Mesothelial cell of epicardium (in vitro differentiated cells): ENCODE measurements at regions not wholly inside any gene's neighbourhood (a gene's known extent, or its start where the extent isn't known, plus 50 kb on each side); places are given as distances from the start of the nearest gene placed in this dataset.
A peak's percentile ranks its signal among the peaks of the same experiment; 100 is the strongest.

Experiments used
- DNase-seq, 2 experiments: peaks; one replicate each; pipeline ENCODE4 v3.0.0; 2021; ENCODE audit warnings: low spot score in 2 of 2; ENCODE audit not compliant: unreplicated experiment in 2 of 2
- H3K27ac Mint-ChIP-seq: 2 replicates; pipeline ENCODE4 v1.8.0; 2021; ENCODE audit warnings: mixed read lengths
- H3K27me3 Mint-ChIP-seq: 2 replicates; pipeline ENCODE4 v1.8.0; 2021; ENCODE audit warnings: low read depth, mixed read lengths
- H3K36me3 Mint-ChIP-seq: 2 replicates; pipeline ENCODE4 v1.8.0; 2021; ENCODE audit warnings: mixed read lengths
- H3K4me1 Mint-ChIP-seq: 2 replicates; pipeline ENCODE4 v1.8.0; 2021; ENCODE audit warnings: mixed read lengths
- H3K4me3 Mint-ChIP-seq: 2 replicates; pipeline ENCODE4 v1.8.0; 2021; ENCODE audit warnings: mild to moderate bottlenecking, moderate library complexity, mixed read lengths
- H3K9me3 Mint-ChIP-seq: 2 replicates; pipeline ENCODE4 v1.8.0; 2021; ENCODE audit warnings: mixed read lengths
- CTCF ChIP-seq: fragments of 200-600 bp; sonication (generic); IDR thresholded peaks from one replicate; pipeline ENCODE4 v1.5.0; 2021; ENCODE audit warnings: antibody characterized with exemption; ENCODE audit not compliant: unreplicated experiment

- Mint-ChIP-seq H3K27me3 (no peaks in the 10 kb centered on the region), H3K4me3 (no peak overlapping the region), H3K9me3 (no peaks in the 10 kb centered on the region), H3K36me3 (no peaks in the 10 kb centered on the region), H3K27ac (peak overlapping the region; percentile 5), H3K4me1 (peaks cover 30% of the 10 kb centered on the region)
- TF ChIP-seq CTCF: no peak
- DNase-seq: no peak
Observed at GRCh38 chr11:11039208-11039965, 181.5 kb upstream of the ZBED5 start.

- no peaks in the 10 kb centered on the region for H3K27me3 Mint-ChIP-seq
- no peaks in the 10 kb centered on the region for H3K9me3 Mint-ChIP-seq
- TF ChIP-seq CTCF: no peak
- no peak overlapping the region for H3K4me3 Mint-ChIP-seq
- no peak for DNase-seq
- H3K27ac Mint-ChIP-seq: peak overlapping the region; percentile 66
- H3K4me1 Mint-ChIP-seq: peaks cover 30% of the 10 kb centered on the region
- H3K36me3 Mint-ChIP-seq: no peaks in the 10 kb centered on the region
Observed at GRCh38 chr11:11038782-11039181, 180.9 kb upstream of the ZBED5 start.

- Mint-ChIP-seq H3K9me3 (no peaks in the 10 kb centered on the region), H3K4me3 (no peak overlapping the region), H3K4me1 (peaks cover 30% of the 10 kb centered on the region), H3K27me3 (no peaks in the 10 kb centered on the region), H3K27ac (peak overlapping the region; percentile 66), H3K36me3 (no peaks in the 10 kb centered on the region)
- no peak for DNase-seq
- TF ChIP-seq CTCF: no peak
Observed at GRCh38 chr11:11038352-11038751, 180.5 kb upstream of the ZBED5 start.

- Mint-ChIP-seq H3K36me3 (no peaks in the 10 kb centered on the region), H3K27me3 (no peaks in the 10 kb centered on the region), H3K4me3 (no peak overlapping the region), H3K27ac (no peak overlapping the region), H3K9me3 (no peaks in the 10 kb centered on the region), H3K4me1 (peaks cover 30% of the 10 kb centered on the region)
- TF ChIP-seq CTCF: peak; percentile 64
- no peak for DNase-seq
Observed at GRCh38 chr11:11036848-11037732, 179.2 kb upstream of the ZBED5 start.

- TF ChIP-seq CTCF: no peak
- no peaks in the 10 kb centered on the region for H3K36me3 Mint-ChIP-seq
- peak overlapping the region; percentile 8 for H3K27ac Mint-ChIP-seq
- H3K27me3 Mint-ChIP-seq: no peaks in the 10 kb centered on the region
- no peaks in the 10 kb centered on the region for H3K9me3 Mint-ChIP-seq
- H3K4me1 Mint-ChIP-seq: peaks cover 30% of the 10 kb centered on the region
- no peak for DNase-seq
- no peak overlapping the region for H3K4me3 Mint-ChIP-seq
Observed at GRCh38 chr11:11036185-11036847, 178.5 kb upstream of the ZBED5 start.
